Panc1 (cell line): ENCODE measurements at regions not wholly inside any gene's neighbourhood (a gene's known extent, or its start where the extent isn't known, plus 50 kb on each side); places are given as distances from the start of the nearest gene placed in this dataset.

ENCODE experiments used
- CTCF ChIP-seq: fragments of 450-650 bp; IDR thresholded peaks from 2 replicates; pipeline ENCODE4 v1.5.1; 2017; ENCODE audit warnings: mild to moderate bottlenecking
- REST ChIP-seq, 2 experiments: IDR thresholded peaks; 2 replicates each; pipeline ENCODE4 v1.6.1; 2011 to 2012; ENCODE audit warnings: low read depth in 2 of 2, control low read depth in 1 of 2, low read length in 1 of 2, mild to moderate bottlenecking in 1 of 2, moderate library complexity in 1 of 2; ENCODE audit not compliant: insufficient read depth in 1 of 2
- TCF7L2 ChIP-seq: IDR thresholded peaks from 2 replicates; pipeline ENCODE4 v1.6.1; 2011; ENCODE audit warnings: mild to moderate bottlenecking, low read depth, low read length, inconsistent platforms

GRCh38 chr3:59506191-59506590, 456.4 kb upstream of the CFAP20DC start:
- TF ChIP-seq CTCF (no peak), REST (IDR thresholded peaks at IDR 0.05; ENCODE audit: insufficient read depth in 1 of 2, low read depth in 2 of 2, low read length in 1 of 2) (no peak), TCF7L2 (no peak)
